GM12865 (cell line): ENCODE measurements at regions not wholly inside any gene's neighbourhood (a gene's known extent, or its start where the extent isn't known, plus 50 kb on each side); places are given as distances from the start of the nearest gene placed in this dataset.
A peak's percentile ranks its signal among the peaks of the same experiment; 100 is the strongest.
"Not testable (repeated sequence)": the region's sequence is repeated elsewhere in the genome, so short reads cannot be mapped to it uniquely, and the experiment has no call there.

Source experiments
- DNase-seq: peaks from one replicate; pipeline ENCODE4 v3.0.0; 2010; ENCODE audit warnings: low read depth
- H3K4me3 ChIP-seq: 2 replicates; pipeline ENCODE4 v1.5.1; 2011; ENCODE audit warnings: mild to moderate bottlenecking, low read depth, low read length, control low read depth
- TF ChIP-seq, protein P1 (sequence below): IDR thresholded peaks from 2 replicates; pipeline ENCODE4 v1.5.1; 2011; ENCODE audit warnings: low read length, control low read depth, low read depth, inconsistent platforms; ENCODE audit not compliant: insufficient read depth; ENCODE audit errors: missing control alignments

- TF ChIP-seq, protein P1, sequence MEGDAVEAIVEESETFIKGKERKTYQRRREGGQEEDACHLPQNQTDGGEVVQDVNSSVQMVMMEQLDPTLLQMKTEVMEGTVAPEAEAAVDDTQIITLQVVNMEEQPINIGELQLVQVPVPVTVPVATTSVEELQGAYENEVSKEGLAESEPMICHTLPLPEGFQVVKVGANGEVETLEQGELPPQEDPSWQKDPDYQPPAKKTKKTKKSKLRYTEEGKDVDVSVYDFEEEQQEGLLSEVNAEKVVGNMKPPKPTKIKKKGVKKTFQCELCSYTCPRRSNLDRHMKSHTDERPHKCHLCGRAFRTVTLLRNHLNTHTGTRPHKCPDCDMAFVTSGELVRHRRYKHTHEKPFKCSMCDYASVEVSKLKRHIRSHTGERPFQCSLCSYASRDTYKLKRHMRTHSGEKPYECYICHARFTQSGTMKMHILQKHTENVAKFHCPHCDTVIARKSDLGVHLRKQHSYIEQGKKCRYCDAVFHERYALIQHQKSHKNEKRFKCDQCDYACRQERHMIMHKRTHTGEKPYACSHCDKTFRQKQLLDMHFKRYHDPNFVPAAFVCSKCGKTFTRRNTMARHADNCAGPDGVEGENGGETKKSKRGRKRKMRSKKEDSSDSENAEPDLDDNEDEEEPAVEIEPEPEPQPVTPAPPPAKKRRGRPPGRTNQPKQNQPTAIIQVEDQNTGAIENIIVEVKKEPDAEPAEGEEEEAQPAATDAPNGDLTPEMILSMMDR: no peak
- no peak overlapping the region for H3K4me3 ChIP-seq
- no peak for DNase-seq
Observed at GRCh38 chr2:48043131-48043700, 136.9 kb upstream of the FBXO11 start.

DNA sequence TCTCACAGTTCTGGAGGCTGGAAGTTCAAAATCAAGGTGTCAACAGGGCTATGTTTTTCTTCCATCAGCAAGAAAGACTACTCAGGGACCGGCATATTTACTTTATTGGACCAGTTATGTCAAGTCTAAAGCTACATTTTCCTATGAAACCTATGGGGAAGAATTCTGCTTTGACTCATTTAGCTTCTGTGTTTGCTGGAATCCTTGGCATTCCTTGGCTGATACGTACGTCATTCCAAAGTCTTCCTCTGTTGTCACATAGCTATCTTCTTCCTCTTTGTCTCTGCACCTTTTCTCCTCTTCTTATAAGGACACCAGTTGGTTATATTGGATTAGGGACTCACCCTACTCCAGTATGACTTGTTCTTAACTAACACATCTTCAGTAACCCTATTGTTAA, 137.4 kb upstream of the FBXO11 start:
- TF ChIP-seq, protein P1: no peak
- H3K4me3 ChIP-seq: no peak overlapping the region
- no peak for DNase-seq

DNA sequence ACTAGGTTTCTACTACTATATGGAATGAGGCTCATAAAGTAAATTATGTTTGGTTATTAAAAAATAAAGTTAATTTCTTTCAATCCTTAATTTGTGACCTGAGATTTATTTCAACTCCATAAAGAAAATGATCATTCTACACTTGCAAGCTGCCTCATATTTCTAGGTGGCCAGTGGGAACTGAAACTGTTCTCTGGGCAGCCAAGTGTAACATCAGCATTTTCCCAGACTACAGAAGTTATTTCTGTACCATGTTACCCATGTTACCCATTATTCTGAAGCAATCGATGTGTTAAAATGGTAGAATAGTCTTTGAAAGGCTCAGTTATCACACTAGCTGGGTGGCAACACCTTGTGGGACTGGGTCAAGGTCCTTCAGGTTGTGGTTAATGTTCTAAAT, 139.3 kb upstream of the FBXO11 start:
- DNase-seq: peak; percentile 25
- H3K4me3 ChIP-seq: no peak overlapping the region
- TF ChIP-seq, protein P1: no peak

DNA sequence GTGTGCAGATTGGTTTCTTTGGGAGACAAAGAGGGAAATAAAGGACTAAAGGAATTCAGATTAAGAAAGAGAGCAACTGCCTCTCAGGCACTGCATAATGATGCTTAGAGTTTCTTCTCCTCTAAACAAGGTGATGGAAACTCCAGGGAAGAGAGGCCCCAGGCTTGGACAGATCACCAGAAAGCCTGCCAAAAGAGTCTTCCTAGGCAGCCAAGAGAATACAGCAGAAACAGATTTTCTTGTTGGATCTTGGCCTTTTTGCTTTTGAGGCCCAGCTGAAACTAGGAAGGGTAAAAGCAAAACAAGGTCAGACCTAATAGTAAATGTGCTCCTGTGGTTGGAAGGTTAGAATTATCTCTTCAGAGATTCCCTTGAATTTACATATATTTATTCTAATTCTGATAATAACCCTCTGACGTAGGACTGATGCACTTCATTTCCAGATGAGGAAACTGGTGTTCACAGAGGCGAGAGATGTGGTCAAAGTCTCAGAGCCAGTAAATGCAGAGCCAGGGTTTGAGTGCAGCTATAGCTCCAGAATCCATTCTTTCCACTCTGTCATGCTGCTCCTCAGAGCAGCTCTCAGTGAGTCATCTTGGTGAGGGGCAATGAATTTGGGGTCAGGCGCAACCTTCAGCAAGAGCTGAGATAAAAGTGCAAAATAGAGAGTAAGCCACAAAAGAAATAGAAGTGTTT, 142.3 kb upstream of the FBXO11 start:
- TF ChIP-seq, protein P1: no peak
- no peak for DNase-seq
- H3K4me3 ChIP-seq: no peak overlapping the region

DNA sequence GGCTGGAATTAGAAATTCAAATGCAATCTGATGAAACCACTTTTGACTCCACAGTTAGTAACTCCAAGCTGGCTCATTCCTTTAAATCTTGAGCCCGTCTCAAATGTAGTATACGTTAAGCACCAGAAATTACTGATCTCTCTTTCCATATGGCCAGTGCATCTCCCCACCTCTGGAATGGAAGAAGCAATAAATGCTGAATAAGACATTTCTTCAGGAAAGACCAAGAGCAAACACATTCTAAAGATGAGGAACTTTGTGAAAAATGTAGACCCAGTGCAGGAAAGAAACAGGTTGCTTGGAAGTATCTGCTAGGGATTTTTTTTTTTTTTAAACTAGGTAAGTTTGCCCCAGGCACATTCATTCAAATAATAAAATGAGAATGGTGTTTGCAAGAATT, 143.1 kb upstream of the FBXO11 start:
- TF ChIP-seq, protein P1: no peak
- no peak overlapping the region for H3K4me3 ChIP-seq

DNA sequence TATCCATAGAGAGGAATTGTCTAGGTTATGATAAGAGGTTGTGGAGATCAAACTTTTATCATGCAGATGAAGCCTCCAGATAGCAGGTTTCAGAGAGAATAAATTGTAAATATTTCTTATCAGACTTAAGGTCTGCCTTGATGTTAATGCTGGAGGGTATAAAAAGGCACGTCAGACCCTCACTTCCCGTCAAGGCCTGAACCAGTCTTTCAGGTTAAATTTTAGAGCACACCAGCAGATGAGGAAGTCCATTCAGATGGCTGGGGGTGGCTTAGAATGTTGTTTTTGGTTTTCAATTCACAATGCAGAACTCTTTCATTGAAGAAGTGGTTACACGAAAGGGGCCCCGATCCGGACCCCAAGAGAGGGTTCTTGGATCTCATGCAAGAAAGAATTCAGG, 144.4 kb upstream of the FBXO11 start:
- no peak overlapping the region for H3K4me3 ChIP-seq
- TF ChIP-seq, protein P1: no peak
- no peak for DNase-seq

More for the DNA sequence above, 143.1 kb upstream of the FBXO11 start:
- no peak for DNase-seq

DNA sequence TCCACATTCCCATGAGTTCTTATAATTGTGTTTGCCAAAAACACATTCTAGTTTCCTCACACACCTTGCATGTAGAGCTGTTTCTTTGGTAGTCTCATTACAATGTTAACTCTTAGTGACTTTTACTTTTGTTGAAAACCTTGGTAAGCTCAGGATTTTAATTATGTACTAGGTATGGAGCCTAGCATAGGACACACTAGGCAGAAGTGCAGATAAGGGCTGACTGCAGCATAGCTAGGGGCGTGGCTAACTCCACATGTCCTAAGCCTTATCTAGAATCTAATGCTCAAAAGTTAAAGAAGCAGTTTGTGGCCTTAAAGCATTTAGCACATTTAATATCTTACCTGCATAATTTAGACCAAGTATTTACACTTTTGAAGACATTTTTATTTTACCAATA, 153.7 kb upstream of the FBXO11 start:
- TF ChIP-seq, protein P1: no peak
- no peak for DNase-seq
- no peak overlapping the region for H3K4me3 ChIP-seq

- not testable (repeated sequence) for DNase-seq, H3K4me3 ChIP-seq
Observed at GRCh38 chr2:48061656-48062055, 155.4 kb upstream of the FBXO11 start.
